Erythroblast (primary cell): ENCODE measurements at regions not wholly inside any gene's neighbourhood (a gene's known extent, or its start where the extent isn't known, plus 50 kb on each side); places are given as distances from the start of the nearest gene placed in this dataset.

ENCODE experiments used
- DNase-seq, 2 experiments: peaks; one replicate each; lab custom pipeline; 2025; lab: John Stamatoyannopoulos, UW
- GATA1 ChIP-seq: IDR thresholded peaks from 2 replicates; pipeline ENCODE4 v1.6.1; 2011; ENCODE audit warnings: low read depth, mild to moderate bottlenecking, control low read depth, low read length, moderate library complexity
- POLR2A ChIP-seq: IDR thresholded peaks from 2 replicates; pipeline ENCODE4 v1.6.1; 2011; ENCODE audit warnings: mild to moderate bottlenecking, low read length

DNA sequence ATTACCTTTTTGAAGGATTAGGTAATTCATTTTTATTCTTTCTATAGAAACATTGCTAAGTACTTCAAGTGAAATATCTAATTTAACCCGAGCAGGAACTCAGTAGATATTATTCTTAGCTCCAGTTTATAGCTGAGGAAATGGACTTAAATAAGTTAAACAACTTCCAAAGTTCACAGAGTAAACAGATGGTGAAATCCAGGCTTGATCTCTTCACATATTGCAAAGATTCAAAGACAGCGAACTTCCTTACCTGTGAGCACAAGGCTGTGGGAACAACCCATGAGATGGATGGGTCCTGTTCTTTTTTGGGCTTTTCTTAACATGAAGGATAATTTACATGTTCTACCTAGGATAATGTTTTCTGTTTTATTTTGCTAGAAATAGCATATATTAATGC is 439.0 kb downstream of the IRS1 start:
- TF ChIP-seq POLR2A (no peak), GATA1 (no peak)
- no peak for DNase-seq

DNA sequence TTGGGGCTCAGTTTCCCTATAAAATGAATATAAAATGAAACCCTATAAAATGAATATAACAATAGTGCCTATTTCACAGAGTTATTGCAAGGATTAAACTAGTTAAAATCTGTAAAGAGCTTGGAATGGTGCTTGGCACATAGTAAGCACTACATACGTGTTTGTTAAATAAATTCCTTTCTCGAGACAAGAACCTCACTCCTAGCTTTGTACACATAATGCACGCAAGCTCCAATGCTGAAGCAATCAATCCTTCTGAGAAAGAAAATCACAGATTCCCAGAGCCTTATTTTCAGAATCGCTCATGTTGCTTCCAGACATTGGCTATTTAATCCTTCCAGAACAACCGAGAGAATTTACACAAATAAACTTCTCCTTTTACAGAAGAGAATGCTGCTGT is 440.9 kb downstream of the IRS1 start:
- TF ChIP-seq GATA1 (no peak), POLR2A (no peak)
- no peak for DNase-seq

DNA sequence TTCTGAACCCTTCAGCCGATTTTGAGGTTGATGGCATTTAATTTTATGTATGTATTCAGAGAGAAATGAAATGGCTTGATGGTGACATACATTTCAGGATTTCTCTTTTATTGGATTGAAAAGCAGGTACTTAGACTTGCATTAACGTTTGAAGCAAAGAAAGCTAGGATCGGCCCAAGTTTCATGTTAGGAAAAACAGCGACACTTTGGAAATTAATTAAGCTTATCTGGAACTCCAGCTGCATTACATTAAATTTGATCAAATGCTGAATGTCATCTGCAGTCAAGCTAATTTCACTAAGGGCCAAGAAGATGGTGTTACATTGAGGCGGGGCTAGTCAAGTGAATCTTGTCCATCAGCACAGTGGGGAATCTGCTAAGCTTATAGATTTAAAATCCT is 441.8 kb downstream of the IRS1 start:
- TF ChIP-seq POLR2A (no peak), GATA1 (no peak)
- no peak for DNase-seq

DNA sequence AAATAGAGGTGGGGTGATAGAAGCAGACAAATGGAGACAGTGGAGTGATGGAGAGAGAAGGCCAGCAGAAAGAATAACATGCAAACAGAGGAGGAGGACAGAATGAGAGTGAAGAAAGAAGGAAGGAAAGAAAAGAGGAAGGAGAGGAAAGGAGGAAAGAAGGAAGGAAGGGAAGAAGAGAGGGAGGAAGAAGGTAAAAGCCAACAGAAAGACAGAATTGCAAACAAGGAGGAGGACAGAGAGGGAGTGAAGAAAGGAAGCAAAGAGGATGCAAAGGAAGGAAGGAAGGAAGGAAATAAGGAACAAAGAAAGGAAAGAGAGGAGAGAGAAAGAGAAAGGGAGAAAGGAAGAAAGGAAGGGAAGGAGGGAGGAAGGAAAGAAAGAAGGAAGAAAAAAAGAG is 444.0 kb downstream of the IRS1 start:
- no peak for TF ChIP-seq POLR2A
- TF ChIP-seq GATA1, result no peak
- DNase-seq, result no peak

DNA sequence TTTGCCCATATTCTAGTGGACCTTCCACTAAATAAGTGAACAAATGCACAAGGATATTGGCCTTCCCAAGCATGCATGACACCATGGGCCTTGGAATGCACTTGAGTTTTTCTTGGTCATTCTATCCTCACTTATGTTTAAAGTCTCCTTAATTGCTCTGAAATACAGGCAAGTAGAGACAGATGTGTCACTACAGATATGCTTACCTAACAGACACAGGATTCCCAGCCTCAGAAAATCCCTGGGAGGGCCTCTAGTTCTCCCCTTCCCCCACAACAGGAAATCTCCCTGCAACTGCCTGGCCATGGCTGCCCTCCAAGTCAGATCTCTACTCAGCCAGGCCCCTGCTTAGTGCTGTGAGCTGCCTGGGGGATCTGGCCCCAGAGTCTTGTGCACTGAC is 445.2 kb downstream of the IRS1 start:
- TF ChIP-seq GATA1 (no peak), POLR2A (no peak)
- DNase-seq, result no peak

DNA sequence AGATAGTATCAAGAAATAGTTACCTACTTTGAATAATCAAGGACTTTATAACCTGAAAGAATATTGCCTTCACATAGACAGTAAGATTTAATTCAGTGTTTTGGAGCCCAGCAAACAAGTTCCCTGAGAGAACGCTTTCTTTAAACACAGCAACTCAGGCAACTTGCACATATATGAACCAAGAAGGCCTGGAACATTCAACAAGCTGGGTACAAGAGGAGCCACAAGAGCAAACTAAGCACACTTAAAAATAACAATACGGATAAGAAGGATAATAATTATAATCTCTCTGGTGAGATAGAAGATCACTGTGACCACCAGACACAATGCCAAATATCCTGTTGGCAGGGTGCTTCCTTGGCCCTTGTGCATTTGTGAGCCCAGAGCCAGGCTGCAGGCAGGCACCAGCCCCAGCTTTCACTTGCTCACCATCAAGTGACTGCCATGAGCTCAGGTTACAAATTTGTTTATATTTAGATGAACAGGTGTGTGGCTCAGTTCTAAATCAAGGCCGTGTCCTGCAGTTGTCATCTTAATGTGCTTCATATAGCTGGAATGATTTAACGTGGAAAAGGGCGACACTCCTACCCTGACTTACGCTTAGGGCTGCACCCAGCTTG is 446.6 kb downstream of the IRS1 start:
- TF ChIP-seq POLR2A, result no peak
- TF ChIP-seq GATA1, result no peak
- DNase-seq, result no peak

DNA sequence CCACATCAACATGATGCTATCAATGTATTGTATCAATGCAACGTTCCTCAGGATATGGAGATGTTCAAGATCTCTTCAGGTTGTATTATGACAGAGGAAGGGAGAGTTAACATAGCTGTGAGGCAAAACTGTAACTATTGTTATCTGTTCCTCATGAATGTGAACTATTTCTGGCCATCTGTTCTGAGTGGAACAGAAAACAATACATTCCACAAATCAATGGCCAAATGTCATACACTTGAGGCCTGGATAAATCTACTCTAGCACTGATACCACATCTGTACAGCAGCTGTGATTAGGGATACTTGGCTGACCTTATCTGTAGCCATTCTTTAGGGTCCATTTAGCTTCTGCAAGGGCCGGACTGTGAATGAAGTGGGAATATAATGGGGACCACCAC is 447.9 kb downstream of the IRS1 start:
- no peak for TF ChIP-seq POLR2A
- no peak for TF ChIP-seq GATA1
- DNase-seq, result no peak

DNA sequence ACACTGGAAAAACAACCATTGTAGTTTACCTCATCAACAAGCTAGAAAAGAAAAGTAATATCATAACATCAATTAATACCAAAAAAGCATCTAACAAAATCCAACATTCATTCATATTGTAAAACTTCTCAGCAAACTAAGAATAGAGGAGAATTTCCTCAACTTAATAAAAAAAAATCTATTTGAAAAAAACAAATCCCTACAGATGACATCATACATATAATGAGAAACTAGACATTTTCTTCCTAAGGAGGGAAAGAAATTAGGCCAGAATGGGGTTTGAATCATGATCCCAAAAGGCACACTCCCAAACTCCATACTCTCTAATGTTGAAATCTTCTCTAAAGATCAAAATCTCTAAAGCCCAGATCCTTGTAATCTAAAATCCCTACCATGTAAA is 460.0 kb downstream of the IRS1 start:
- DNase-seq, result no peak
- TF ChIP-seq GATA1 (no peak), POLR2A (no peak)

DNA sequence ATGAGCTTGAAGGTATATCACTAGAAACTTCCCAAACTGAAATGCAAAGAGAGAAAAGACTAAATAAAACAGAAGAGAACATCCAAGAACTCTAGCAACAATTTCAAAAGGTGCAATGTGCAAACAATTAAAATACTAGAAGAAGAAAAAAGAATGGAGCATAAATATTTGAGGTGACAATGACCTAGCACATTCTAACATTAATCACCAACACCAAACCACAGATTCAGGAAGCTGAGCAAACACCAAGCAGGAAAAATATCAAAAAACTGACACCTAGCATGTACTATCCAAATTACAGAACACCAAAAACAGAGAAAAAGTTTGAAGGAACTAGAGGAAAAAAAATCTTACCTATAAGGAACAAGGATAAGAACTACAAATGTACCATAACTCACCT is 460.8 kb downstream of the IRS1 start:
- no peak for DNase-seq

DNA sequence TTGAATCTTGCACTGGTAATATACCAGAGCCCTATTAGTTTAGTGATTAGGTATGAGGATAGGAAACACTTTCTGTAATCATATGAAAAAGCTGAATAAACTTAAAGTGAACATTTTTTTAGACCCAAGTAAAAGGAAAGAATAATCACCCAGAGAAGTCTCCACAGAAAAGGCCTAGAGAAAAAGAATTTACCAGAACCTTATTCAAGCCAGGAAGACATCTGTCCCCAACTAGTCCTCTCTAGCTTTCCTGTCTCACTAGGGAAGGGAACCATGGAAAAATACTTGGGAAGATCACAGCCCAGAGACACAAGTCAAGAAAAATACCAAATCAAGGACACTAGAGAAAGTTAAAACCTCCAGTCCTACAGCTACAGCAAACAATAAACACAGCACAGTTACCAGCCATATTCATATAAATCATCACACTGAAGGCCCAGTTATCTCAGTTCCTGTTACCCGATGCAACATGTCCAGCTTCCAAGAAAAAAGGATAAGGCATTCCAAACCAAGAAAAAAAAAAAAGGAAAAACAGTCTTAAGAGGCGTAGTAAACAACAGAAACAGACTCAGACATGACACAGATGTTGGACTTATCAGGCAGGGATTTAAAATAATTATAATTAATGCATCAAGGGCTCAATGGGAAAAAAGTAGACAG is 461.5 kb downstream of the IRS1 start:
- DNase-seq, result no peak
- TF ChIP-seq GATA1 (no peak), POLR2A (no peak)

More for the DNA sequence above, 460.8 kb downstream of the IRS1 start:
- TF ChIP-seq POLR2A (no peak), GATA1 (no peak)

DNA sequence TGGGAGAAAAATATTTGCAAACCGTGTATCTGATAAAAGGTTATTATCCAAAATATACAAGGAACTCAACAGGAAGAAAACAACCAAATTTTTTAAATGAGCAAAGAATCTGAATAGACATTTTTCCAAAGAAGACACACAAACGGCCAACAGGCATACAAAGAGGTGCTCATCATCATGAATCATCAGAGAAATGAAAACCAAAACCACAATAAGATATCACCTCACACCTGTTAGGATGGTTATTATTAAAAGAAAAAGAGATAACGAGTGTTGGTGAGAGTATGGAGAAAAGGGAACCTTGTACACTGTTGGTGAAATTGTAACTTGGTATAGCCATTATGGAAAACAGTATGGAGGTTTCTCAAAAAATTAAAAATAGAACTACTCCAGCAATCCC is 463.3 kb downstream of the IRS1 start:
- no peak for DNase-seq
- TF ChIP-seq POLR2A, result no peak
- no peak for TF ChIP-seq GATA1

DNA sequence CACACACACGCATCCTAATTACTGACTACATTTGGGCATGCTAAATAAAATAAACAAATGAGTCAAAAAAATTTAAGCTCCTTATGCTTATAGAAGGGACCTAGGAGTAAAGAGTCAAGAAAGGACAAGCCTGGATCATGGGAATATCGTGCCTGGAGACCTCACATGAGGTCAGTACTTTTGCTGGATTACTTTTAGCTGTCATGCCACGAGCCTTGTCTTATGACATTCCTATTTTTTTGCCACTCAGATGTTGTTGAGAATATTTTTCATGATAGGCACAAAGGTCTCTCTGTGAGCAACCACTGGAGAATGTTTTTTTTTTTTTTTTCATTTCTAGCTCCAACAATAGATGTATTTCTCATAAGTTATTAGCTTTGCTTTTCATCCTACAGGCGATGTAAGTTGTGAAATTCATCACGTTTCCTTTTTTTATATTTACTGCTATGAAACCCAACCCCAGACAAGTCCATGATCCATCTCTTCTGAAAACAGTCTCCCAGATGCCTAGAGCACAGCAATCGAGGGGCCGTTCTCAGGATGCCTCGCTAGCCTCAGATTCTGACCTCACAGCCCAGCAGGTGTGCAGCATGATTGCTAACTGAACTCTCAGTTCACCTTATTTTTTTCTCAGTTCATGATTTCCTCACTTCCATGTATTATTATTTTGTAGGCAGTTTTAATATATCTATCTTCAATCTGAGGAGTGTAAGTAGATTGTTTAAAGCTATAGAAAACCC is 464.5 kb downstream of the IRS1 start:
- TF ChIP-seq GATA1 (no peak), POLR2A (no peak)
- DNase-seq, result no peak

DNA sequence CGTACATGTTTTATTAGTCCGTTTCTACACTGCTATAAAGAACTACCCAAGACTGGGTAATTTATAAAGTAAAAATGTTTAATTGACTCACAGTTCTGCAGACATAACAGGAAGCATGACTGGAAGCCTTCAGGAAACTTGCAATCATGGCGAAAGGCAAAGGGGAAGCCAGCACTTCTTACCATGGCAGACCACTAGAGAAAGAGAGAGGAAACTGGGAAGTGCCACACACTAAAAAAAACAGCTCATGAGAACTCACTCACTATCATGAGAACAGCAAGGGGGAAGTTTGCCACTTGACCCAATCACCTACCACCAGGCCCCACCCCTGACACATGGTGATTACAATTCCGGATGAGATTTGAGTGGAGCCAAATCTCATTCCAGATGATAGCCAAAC is 466.2 kb downstream of the IRS1 start:
- DNase-seq, result no peak
- no peak for TF ChIP-seq GATA1
- TF ChIP-seq POLR2A, result no peak

DNA sequence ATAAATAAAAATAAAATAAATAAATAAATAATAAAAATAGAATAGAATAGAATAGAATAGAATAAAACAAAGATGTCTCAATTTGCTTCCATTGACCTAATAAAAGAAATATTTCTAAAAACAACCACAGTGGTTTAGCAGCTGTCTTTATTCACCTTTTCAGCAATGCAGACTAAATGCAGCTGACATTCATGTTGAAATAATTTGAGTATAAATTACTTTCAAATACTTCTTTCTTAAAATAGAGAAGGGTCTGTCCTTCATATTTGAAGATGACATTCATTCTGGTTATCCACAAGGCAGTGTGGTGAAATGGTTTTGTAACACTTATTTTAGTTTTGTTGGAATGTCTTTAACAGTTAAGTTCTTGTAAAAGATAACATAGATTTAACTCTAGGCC is 469.4 kb downstream of the IRS1 start:
- TF ChIP-seq GATA1, result no peak
- DNase-seq, result no peak
